Uterus (tissue), 3 donors: ENCODE measurements at regions not wholly inside any gene's neighbourhood (a gene's known extent, or its start where the extent isn't known, plus 50 kb on each side); places are given as distances from the start of the nearest gene placed in this dataset.

Experiments
- DNase-seq, 2 donors: peaks; one replicate each; pipeline ENCODE4 v3.0.0-alpha.2; 2019 to 2020
- H3K27ac ChIP-seq, 2 donors: fragments of 200-600 bp; sonication (generic); 1 replicate in 1 of 2; 2 replicates in 1 of 2; pipeline ENCODE4 v1.5.1; 2016 to 2018
- H3K27me3 ChIP-seq, 2 donors: fragments of 200-600 bp; sonication (generic); one replicate each; pipeline ENCODE4 v1.5.1; 2018 to 2019; ENCODE audit warnings: control low read depth in 1 of 2
- H3K36me3 ChIP-seq, 2 donors: fragments of 200-600 bp; sonication (generic); one replicate each; pipeline ENCODE4 v1.5.1; 2019; ENCODE audit warnings: control low read depth in 1 of 2
- H3K4me1 ChIP-seq, 2 donors: fragments of 200-600 bp; sonication (generic); one replicate each; pipeline ENCODE4 v1.5.1; 2018 to 2019; ENCODE audit warnings: control low read depth in 1 of 2
- H3K4me3 ChIP-seq, 2 donors: fragments of 200-600 bp; sonication (generic); 1 replicate in 1 of 2; 2 replicates in 1 of 2; pipeline ENCODE4 v1.5.1; 2018 to 2019; ENCODE audit warnings: mild to moderate bottlenecking in 1 of 2
- H3K9me3 ChIP-seq, 2 donors: fragments of 200-600 bp; sonication (generic); one replicate each; pipeline ENCODE4 v1.5.1; 2019; ENCODE audit warnings: control low read depth in 1 of 2
- POLR2A ChIP-seq, 2 donors: fragments of 450-650 bp; IDR thresholded peaks; one replicate each; pipeline ENCODE4 v1.6.1; 2016; ENCODE audit warnings: antibody characterized with exemption in 2 of 2, mild to moderate bottlenecking in 1 of 2, moderate library complexity in 1 of 2
- intact Hi-C: fragments of 100-400 bp; cut with DNase I; formaldehyde crosslinking; loops from one replicate; pipeline ENCODE4 v1.15.1; 2023; ENCODE audit warnings: low total_unique reads
- TF ChIP-seq, protein P1 (sequence below), 4 experiments: fragments of 200-600 bp in 2 of 4; fragments of 450-650 bp in 2 of 4; sonication (generic) in 2 of 4; IDR thresholded peaks; one replicate each; pipeline ENCODE4 v1.5.1; 2016 to 2019; ENCODE audit warnings: antibody characterized with exemption in 4 of 4, mild to moderate bottlenecking in 2 of 4, moderate library complexity in 1 of 4
- donor health status: DM: yes; HTN: yes; CAD: no.

DNA sequence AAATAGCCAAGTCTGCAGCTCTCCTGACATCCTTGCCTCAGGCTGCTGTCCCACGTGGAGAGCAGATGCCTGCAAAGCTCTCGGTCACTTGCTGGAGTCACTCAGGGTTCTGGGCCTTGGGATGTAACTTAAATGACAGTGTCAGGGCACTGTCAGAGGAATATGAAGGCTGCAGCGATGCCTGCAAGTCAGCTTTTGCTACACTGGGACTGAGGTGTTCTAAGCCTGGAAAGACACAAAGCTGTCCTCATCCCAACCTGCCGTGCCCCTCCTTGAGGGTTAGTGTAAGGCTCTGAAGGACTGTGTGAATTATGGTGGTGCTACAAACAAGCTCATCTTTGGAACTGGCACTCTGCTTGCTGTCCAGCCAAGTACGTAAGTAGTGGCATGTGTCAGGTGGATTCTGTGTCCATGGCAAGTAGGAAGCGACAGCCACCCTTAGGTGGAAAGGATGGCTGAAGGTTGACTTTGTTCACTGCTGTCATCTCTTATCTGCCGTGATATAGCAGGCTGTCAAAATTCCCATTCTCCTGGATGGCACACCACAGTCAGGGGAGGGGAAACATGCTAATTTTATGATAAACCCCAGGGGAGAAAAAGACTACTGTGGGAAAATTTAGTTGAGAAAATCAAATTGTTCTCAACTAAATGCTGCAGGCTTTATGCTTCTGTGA, 79.9 kb downstream of the DAD1 start:
- Histone ChIP-seq H3K36me3 (no peaks in the 10 kb centered on the region), H3K4me1 (peaks cover 0 to 17% of the 10 kb centered on the region in 2 donors), H3K9me3 (no peaks in the 10 kb centered on the region), H3K27me3 (no peaks in the 10 kb centered on the region), H3K4me3 (no peak overlapping the region), H3K27ac (peak overlapping the region; percentile 80 to 87)
- DNase-seq = no peak
- intact Hi-C loops = no loop called here
- no peak for TF ChIP-seq POLR2A (IDR thresholded peaks at IDR 0.05)
- TF ChIP-seq, protein P1, sequence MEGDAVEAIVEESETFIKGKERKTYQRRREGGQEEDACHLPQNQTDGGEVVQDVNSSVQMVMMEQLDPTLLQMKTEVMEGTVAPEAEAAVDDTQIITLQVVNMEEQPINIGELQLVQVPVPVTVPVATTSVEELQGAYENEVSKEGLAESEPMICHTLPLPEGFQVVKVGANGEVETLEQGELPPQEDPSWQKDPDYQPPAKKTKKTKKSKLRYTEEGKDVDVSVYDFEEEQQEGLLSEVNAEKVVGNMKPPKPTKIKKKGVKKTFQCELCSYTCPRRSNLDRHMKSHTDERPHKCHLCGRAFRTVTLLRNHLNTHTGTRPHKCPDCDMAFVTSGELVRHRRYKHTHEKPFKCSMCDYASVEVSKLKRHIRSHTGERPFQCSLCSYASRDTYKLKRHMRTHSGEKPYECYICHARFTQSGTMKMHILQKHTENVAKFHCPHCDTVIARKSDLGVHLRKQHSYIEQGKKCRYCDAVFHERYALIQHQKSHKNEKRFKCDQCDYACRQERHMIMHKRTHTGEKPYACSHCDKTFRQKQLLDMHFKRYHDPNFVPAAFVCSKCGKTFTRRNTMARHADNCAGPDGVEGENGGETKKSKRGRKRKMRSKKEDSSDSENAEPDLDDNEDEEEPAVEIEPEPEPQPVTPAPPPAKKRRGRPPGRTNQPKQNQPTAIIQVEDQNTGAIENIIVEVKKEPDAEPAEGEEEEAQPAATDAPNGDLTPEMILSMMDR (IDR thresholded peaks at IDR 0.05) = no peak

DNA sequence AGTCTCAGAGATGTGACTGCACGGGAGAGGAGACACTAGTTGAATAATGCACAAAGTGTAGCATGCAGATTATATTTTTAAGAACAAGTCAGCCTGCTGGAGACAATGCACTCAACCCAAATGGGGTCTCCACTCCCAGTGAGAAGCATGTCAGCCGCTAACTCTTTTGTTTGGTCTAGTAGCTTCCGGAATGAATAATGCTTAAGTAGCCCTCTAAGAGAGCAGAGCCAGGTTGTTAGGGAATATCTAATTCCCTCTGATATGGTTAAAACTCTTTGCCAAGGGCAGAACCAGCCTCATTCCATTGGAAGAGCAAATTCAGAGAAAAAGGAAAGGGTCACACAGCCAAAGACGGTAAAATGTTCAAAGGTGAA, 80.4 kb downstream of the DAD1 start:
- no peak for DNase-seq
- Histone ChIP-seq H3K27me3 (no peaks in the 10 kb centered on the region), H3K4me3 (no peak overlapping the region), H3K9me3 (no peaks in the 10 kb centered on the region), H3K27ac (peak overlapping the region; percentile 80 to 87), H3K4me1 (peaks cover 0 to 17% of the 10 kb centered on the region in 2 donors), H3K36me3 (no peaks in the 10 kb centered on the region)
- intact Hi-C loops = no loop called here
- TF ChIP-seq POLR2A (IDR thresholded peaks at IDR 0.05) = no peak
- TF ChIP-seq, protein P1 (IDR thresholded peaks at IDR 0.05) = no peak

DNA sequence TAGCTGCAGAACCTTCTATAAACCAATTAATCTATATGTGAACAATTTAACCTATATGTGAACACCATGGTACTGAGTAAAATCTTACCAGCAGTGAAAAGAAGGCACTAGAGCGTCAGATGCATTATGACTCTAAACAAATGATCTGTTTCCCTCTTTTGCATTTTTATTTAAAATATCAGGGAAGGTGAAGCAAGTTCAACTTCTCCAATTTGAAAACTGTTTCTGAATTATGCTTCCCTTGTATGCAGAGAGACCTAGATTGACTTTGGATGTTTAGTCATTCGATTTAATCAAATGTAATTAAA, 80.9 kb downstream of the DAD1 start:
- Histone ChIP-seq H3K4me3 (no peak overlapping the region), H3K9me3 (no peaks in the 10 kb centered on the region), H3K4me1 (peaks cover 0 to 11% of the 10 kb centered on the region in 2 donors), H3K27me3 (no peaks in the 10 kb centered on the region), H3K27ac (peak overlapping the region; percentile 65 to 80), H3K36me3 (no peaks in the 10 kb centered on the region)
- TF ChIP-seq, protein P1 (IDR thresholded peaks at IDR 0.05) = no peak
- TF ChIP-seq POLR2A (IDR thresholded peaks at IDR 0.05) = no peak
- intact Hi-C loops = no loop called here
- no peak for DNase-seq

DNA sequence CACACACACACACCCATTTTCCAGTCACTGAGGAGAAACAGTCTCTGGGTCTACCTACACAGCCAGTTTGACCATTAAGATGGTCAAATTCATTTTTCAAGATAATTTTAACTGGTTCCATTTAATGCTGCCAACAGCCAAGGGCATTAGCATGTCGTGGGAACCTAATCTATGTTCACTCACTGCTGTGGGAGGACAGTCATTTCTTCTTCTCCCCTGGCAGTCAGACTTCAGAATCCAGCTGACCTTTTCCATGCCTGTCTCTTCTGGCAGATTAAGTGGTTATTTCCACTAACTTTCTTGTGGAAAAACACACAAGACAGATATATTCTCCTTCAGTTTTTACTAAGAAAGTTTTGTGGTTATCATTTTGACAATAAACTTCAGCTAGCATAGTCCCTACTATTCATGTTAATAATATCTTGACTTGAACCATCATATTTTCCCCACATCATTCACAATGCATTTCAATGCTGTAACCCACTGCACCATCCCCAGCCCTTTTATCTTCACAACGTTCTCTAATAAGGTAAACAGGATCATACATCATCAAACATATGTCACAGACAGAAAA, 82.2 kb downstream of the DAD1 start:
- H3K27ac ChIP-seq = peak overlapping the region; percentile 65 to 80
- intact Hi-C loops = no loop called here
- no peak for TF ChIP-seq POLR2A (IDR thresholded peaks at IDR 0.05)
- TF ChIP-seq, protein P1 (IDR thresholded peaks at IDR 0.05) = no peak

DNA sequence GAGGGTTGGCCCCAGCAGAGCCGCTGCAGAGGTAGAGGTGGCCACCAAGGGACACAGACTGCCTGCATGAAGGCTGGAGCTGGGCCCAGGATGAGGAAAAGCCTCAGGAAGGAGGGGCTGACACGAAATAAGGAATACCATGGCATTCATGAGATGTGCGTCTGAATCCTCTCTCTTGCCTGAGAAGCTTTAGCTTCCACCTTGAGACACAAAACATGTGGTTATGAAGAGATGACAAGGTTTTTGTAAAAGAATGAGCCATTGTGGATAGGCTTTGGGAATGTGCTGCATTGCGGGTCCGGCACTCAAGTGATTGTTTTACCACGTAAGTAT, 82.7 kb downstream of the DAD1 start:
- H3K27ac ChIP-seq = peak overlapping the region; percentile 65 to 80
- no peak for DNase-seq
- TF ChIP-seq POLR2A (IDR thresholded peaks at IDR 0.05) = no peak
- TF ChIP-seq, protein P1 (IDR thresholded peaks at IDR 0.05) = no peak

More for the DNA sequence above, 82.2 kb downstream of the DAD1 start:
- Histone ChIP-seq H3K36me3 (no peaks in the 10 kb centered on the region), H3K4me1 (peaks cover 0 to 4% of the 10 kb centered on the region in 2 donors), H3K27me3 (no peaks in the 10 kb centered on the region), H3K9me3 (no peaks in the 10 kb centered on the region), H3K4me3 (no peak overlapping the region)
- no peak for DNase-seq

More for the DNA sequence above, 82.7 kb downstream of the DAD1 start:
- Histone ChIP-seq H3K27me3 (no peaks in the 10 kb centered on the region), H3K9me3 (no peaks in the 10 kb centered on the region), H3K4me1 (peaks cover 0 to 4% of the 10 kb centered on the region in 2 donors), H3K4me3 (no peak overlapping the region), H3K36me3 (no peaks in the 10 kb centered on the region)
- intact Hi-C loops = no loop called here
